ENCODE measurements at regions not wholly inside any gene's neighbourhood (a gene's known extent, or its start where the extent isn't known, plus 50 kb on each side); places are given as distances from the start of the nearest gene placed in this dataset.

GRCh38 chr20:40304119-40304613 lies 384.9 kb downstream of the MAFB start:
- Histone ChIP-seq H3K36me3 (ENCODE audit: control insufficient read depth in 2 of 4, insufficient read depth in 4 of 4, low read length in 3 of 4) (no peaks in the 10 kb centered on the region), H3K27ac (ENCODE audit: low read depth, low read length) (no peak overlapping the region), H4K20me1 (replicated peaks in 1 of 2; ENCODE audit: control insufficient read depth in 1 of 2, insufficient read depth in 2 of 2, low read length in 2 of 2) (no peaks in the 10 kb centered on the region), H4K8ac (ENCODE audit: extremely low read depth, insufficient read depth, low read length) (no peak overlapping the region), H3K4me1 (replicated peaks in 1 of 4; ENCODE audit: control insufficient read depth in 3 of 4, insufficient read depth in 4 of 4, low read length in 3 of 4) (no peaks in the 10 kb centered on the region; a peak in 1 of 7 replicates), H3K27me3 (replicated peaks in 1 of 4; ENCODE audit: control insufficient read depth in 3 of 4, extremely low read depth in 1 of 4, insufficient read depth in 3 of 4, low read length in 3 of 4) (no peaks in the 10 kb centered on the region; a peak in 2 of 7 replicates), H3K23me2 (ENCODE audit: low read depth, low read length) (no peaks in the 10 kb centered on the region), H2BK15ac (ENCODE audit: low read length) (no peak overlapping the region), H3K4me3 (ENCODE audit: extremely low read depth in 1 of 4, insufficient read depth in 2 of 4, low read depth in 3 of 4, low read length in 4 of 4) (no peak overlapping the region), H3K14ac (ENCODE audit: insufficient read length) (no peak overlapping the region), H3K4me2 (ENCODE audit: insufficient read depth in 1 of 2, low read depth in 2 of 2, low read length in 2 of 2) (no peak overlapping the region), H3K56ac (replicated peaks; ENCODE audit: insufficient read length, low read depth, low read length) (no peak overlapping the region), H2BK12ac (ENCODE audit: low read depth, low read length) (no peak overlapping the region), H2BK20ac (ENCODE audit: low read length) (no peak overlapping the region), H3K18ac (ENCODE audit: extremely low read depth, low read length) (no peak overlapping the region), H2AFZ (ENCODE audit: low read length) (no peak overlapping the region), H2BK5ac (ENCODE audit: low read depth, low read length) (no peak overlapping the region), H3K9ac (replicated peaks in 1 of 4; ENCODE audit: extremely low read depth in 1 of 4, low read depth in 3 of 4, low read length in 3 of 4) (no peak overlapping the region), H3K23ac (ENCODE audit: insufficient read length) (no peak overlapping the region), H4K91ac (replicated peaks; ENCODE audit: insufficient read length, low read length) (no peak overlapping the region), H2BK120ac (replicated peaks; ENCODE audit: low read depth, low read length) (no peak overlapping the region), H3K4ac (replicated peaks; ENCODE audit: insufficient read length, low read depth, low read length) (no peak overlapping the region), H2AK5ac (ENCODE audit: low read depth, low read length) (no peak overlapping the region), H3K79me2 (ENCODE audit: control insufficient read depth in 1 of 2, insufficient read depth in 2 of 2, low read length in 2 of 2) (no peaks in the 10 kb centered on the region), H4K5ac (ENCODE audit: insufficient read length, low read depth, low read length) (no peak overlapping the region), H3K79me1 (ENCODE audit: low read depth, low read length) (no peaks in the 10 kb centered on the region), H3K9me3 (ENCODE audit: insufficient read depth in 2 of 2, low read depth in 1 of 2, low read length in 1 of 2) (no peaks in the 10 kb centered on the region)
- ChIA-PET CTCF (ENCODE audit: partially characterized antibody) (interaction anchor here (0.7 kb wide), 1 partner anchor 123 kb away, joined by 3 read pairs; no protein-coding TSS in a partner anchor), POLR2A (ENCODE audit: partially characterized antibody) (interaction anchor here (0.8 to 1.6 kb wide), 2 partner anchors 12 to 29 kb away, joined by 3 to 5 read pairs; no protein-coding TSS in a partner anchor)
- DNase-seq (ENCODE audit: low read depth in 1 of 2, low spot score in 2 of 2) (no peak), FAIRE-seq (no peak)
- 82% methylated on average over 5 of the region's 5 CpGs; no CpG with 5 or more reads in 1 of the 2 experiments for WGBS, 2 experiments (ENCODE audit: extremely low coverage in 1 of 2, insufficient coverage in 1 of 2, insufficient read length in 1 of 2, insufficient replicate concordance in 2 of 2, low coverage in 1 of 2, low lambda C conversion rate in 2 of 2, missing lambda C conversion rate in 1 of 2)
- TF ChIP-seq CTCF (IDR thresholded peaks at IDR 0.05; ENCODE audit: control extremely low read depth in 1 of 3, insufficient read depth in 1 of 3, low read depth in 1 of 3, low read length in 3 of 3) (no peak), MAFK (IDR thresholded peaks at IDR 0.05; ENCODE audit: low read depth, low read length) (no peak), PHF8 (conservative IDR thresholded peaks at IDR 0.05; ENCODE audit: low read depth, low read length) (no peak), TAF1 (IDR thresholded peaks at IDR 0.05; ENCODE audit: low read depth, low read length) (no peak), CEBPB (IDR thresholded peaks at IDR 0.05; ENCODE audit: low read depth, low read length) (no peak), CTBP2 (IDR thresholded peaks at IDR 0.05; ENCODE audit: borderline replicate concordance, insufficient read depth, insufficient read length, low read length) (no peak), CHD1 (IDR thresholded peaks at IDR 0.05; ENCODE audit: low read depth, low read length) (no peak), EP300 (IDR thresholded peaks at IDR 0.05; ENCODE audit: borderline replicate concordance in 1 of 2, low read depth in 2 of 2, low read length in 2 of 2) (no peak), POLR2AphosphoS5 (IDR thresholded peaks at IDR 0.05; ENCODE audit: low read depth, low read length) (no peak), CBX8 (IDR thresholded peaks at IDR 0.05; ENCODE audit: borderline replicate concordance, low read depth, low read length) (no peak), MAX (IDR thresholded peaks at IDR 0.05) (no peak), SP2 (IDR thresholded peaks at IDR 0.05; ENCODE audit: low read length) (no peak)
